ENCODE measurements at regions not wholly inside any gene's neighbourhood (a gene's known extent, or its start where the extent isn't known, plus 50 kb on each side); places are given as distances from the start of the nearest gene placed in this dataset.

DNA sequence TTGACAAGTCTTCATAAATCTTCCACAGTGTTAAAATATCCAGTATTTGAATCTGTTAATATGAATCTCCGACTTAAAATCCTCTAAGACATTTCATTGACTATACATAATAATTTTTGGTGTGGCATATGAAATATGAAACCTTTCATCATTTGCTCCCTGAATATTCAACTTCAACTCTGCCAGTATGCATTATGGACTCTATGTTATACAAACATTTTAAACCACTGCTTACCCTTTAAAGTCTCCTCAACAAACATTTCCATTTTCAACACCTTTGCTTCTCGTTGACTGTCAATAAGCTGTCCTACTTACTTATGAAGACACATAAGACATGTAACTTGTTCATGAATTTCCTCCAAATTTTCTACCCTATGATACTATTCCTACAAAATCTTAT is 579.4 kb upstream of the SLITRK6 start:
- in situ Hi-C loops (cut with MboI; ENCODE audit: low sequenced_read_pairs in 4 of 4) (no loop called here), intact Hi-C loops (cut with DNase I; ENCODE audit: low total_unique reads) (no loop called here)
- Histone ChIP-seq H3K27ac (no peak overlapping the region), H3K4me1 (no peaks in the 10 kb centered on the region), H3K4me3 (no peak overlapping the region), H3K27me3 (no peaks in the 10 kb centered on the region), H3K36me3 (no peaks in the 10 kb centered on the region), H3K9me3 (no peaks in the 10 kb centered on the region)
- TF ChIP-seq, protein P1, sequence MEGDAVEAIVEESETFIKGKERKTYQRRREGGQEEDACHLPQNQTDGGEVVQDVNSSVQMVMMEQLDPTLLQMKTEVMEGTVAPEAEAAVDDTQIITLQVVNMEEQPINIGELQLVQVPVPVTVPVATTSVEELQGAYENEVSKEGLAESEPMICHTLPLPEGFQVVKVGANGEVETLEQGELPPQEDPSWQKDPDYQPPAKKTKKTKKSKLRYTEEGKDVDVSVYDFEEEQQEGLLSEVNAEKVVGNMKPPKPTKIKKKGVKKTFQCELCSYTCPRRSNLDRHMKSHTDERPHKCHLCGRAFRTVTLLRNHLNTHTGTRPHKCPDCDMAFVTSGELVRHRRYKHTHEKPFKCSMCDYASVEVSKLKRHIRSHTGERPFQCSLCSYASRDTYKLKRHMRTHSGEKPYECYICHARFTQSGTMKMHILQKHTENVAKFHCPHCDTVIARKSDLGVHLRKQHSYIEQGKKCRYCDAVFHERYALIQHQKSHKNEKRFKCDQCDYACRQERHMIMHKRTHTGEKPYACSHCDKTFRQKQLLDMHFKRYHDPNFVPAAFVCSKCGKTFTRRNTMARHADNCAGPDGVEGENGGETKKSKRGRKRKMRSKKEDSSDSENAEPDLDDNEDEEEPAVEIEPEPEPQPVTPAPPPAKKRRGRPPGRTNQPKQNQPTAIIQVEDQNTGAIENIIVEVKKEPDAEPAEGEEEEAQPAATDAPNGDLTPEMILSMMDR (IDR thresholded peaks at IDR 0.05 in 4 of 5, conservative IDR thresholded peaks at IDR 0.05 in 1 of 5) = no peak
- TF ChIP-seq POLR2A (IDR thresholded peaks at IDR 0.05) = no peak
- no peak for ATAC-seq
- no peak for DNase-seq

DNA sequence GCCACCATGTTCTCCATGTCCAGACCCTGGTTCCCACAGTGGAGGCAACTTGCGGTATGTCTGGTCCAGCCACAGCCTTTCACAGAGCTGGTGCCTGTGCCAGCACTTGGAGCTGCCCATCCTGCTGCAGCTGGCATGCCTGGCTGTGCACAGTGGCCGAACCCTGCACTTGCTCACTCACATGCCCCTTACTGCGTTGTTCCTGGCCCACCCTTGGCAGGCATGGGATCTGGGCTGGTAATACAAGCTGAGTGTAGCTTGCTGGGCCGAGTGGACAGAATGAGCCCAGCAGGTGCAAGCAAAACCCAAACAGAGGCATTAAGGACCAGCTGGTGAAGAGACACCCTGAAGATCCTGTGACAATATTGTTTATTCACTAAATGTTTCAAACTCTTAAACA is 583.9 kb upstream of the SLITRK6 start:
- in situ Hi-C loops (cut with MboI; ENCODE audit: low sequenced_read_pairs in 4 of 4) = no loop called here
- Histone ChIP-seq H3K4me1 (no peaks in the 10 kb centered on the region), H3K9me3 (no peaks in the 10 kb centered on the region), H3K27me3 (no peaks in the 10 kb centered on the region), H3K27ac (no peak overlapping the region), H3K4me3 (no peak overlapping the region), H3K36me3 (no peaks in the 10 kb centered on the region)
- TF ChIP-seq POLR2A (IDR thresholded peaks at IDR 0.05) = no peak
- TF ChIP-seq, protein P1 (IDR thresholded peaks at IDR 0.05 in 4 of 5, conservative IDR thresholded peaks at IDR 0.05 in 1 of 5) = no peak
- intact Hi-C loops (cut with DNase I; ENCODE audit: low total_unique reads) = no loop called here
- ATAC-seq = no peak
- DNase-seq = no peak

DNA sequence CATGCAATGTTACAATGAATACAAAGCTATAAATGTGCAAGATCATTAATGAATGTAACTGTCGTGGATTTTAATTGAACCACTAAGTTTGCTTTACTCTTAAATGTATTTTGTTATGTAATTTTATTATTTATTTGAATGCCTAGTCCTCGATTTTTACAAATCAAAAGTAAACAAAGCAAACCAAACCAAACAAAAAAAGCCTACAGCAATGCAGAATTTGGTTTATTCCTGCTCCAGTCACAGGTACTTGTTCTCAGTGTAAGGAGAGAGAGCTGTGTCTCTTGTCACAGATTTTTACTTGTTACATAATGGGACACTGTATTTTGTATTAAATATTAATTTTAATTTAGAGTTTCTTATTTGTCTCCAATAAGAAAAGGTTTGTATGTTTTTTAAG is 584.3 kb upstream of the SLITRK6 start:
- intact Hi-C loops (cut with DNase I; ENCODE audit: low total_unique reads) = no loop called here
- no peak for ATAC-seq
- Histone ChIP-seq H3K27me3 (no peaks in the 10 kb centered on the region), H3K4me3 (no peak overlapping the region), H3K9me3 (no peaks in the 10 kb centered on the region), H3K36me3 (no peaks in the 10 kb centered on the region), H3K27ac (no peak overlapping the region), H3K4me1 (no peaks in the 10 kb centered on the region)
- TF ChIP-seq POLR2A (IDR thresholded peaks at IDR 0.05) = no peak
- TF ChIP-seq, protein P1 (IDR thresholded peaks at IDR 0.05 in 4 of 5, conservative IDR thresholded peaks at IDR 0.05 in 1 of 5) = no peak
- DNase-seq = no peak
- in situ Hi-C loops (cut with MboI; ENCODE audit: low sequenced_read_pairs in 4 of 4) = no loop called here

DNA sequence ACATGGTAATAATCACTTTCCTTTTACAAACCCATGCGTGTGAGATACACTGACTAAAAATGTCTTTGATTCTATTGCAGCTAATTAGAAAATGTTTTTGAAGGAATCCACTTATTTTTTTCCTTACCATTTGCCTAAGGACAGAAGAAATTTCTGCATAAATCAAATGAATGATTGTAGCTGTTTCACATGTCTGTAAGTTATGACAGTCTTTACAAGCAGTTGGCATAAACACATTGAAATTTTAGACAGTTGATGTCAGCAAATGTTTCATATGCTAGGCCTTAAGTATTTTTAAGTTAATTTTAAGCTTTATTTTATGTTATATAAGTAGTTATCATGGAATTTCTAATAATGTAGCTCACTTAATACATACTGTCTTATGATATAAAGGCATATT is 598.4 kb upstream of the SLITRK6 start:
- Histone ChIP-seq H3K9me3 (no peaks in the 10 kb centered on the region), H3K27ac (no peak overlapping the region), H3K4me1 (no peaks in the 10 kb centered on the region), H3K4me3 (no peak overlapping the region), H3K36me3 (no peaks in the 10 kb centered on the region), H3K27me3 (no peaks in the 10 kb centered on the region)
- TF ChIP-seq, protein P1 (IDR thresholded peaks at IDR 0.05 in 4 of 5, conservative IDR thresholded peaks at IDR 0.05 in 1 of 5) = no peak
- no peak for TF ChIP-seq POLR2A (IDR thresholded peaks at IDR 0.05)
- ATAC-seq (no peak), DNase-seq (no peak)
- in situ Hi-C loops (cut with MboI; ENCODE audit: low sequenced_read_pairs in 4 of 4) = no loop called here
- intact Hi-C loops (cut with DNase I; ENCODE audit: low total_unique reads) = no loop called here

DNA sequence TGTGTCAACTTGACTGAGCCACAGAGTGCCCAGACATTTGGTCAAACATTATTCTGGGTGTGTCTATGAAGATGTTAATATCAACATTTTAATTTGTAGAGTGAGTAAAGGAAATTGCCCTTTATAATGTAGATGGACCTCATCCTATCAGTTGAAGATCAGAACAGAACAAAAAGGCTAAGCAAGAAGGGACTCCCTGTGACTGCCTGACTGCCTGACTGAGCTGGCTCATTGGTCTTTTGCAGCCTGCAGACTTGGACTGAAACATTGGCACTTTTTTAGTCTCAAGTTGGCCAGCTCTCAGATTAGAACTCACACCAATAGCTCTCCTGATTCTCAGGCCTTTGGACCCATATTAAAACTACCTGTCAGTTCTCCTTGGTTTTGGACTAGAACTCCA is 600.4 kb upstream of the SLITRK6 start:
- H3K4me3 ChIP-seq = no peak overlapping the region
- no peak for DNase-seq
- intact Hi-C loops (cut with DNase I; ENCODE audit: low total_unique reads) (no loop called here), in situ Hi-C loops (cut with MboI; ENCODE audit: low sequenced_read_pairs in 4 of 4) (no loop called here)
- no peak for TF ChIP-seq POLR2A (IDR thresholded peaks at IDR 0.05)
- TF ChIP-seq, protein P1 (IDR thresholded peaks at IDR 0.05 in 4 of 5, conservative IDR thresholded peaks at IDR 0.05 in 1 of 5) = no peak
- no peak for ATAC-seq
- H3K27me3 ChIP-seq = no peaks in the 10 kb centered on the region
- H3K9me3 ChIP-seq = no peaks in the 10 kb centered on the region
- no peaks in the 10 kb centered on the region for H3K36me3 ChIP-seq
- H3K4me1 ChIP-seq = no peaks in the 10 kb centered on the region
- no peak overlapping the region for H3K27ac ChIP-seq

All from gastrocnemius medialis (tissue), 4 donors.